HEK293 (cell line): ENCODE measurements at regions not wholly inside any gene's neighbourhood (a gene's known extent, or its start where the extent isn't known, plus 50 kb on each side); places are given as distances from the start of the nearest gene placed in this dataset.

ENCODE experiments used
- CTCF ChIA-PET: fragments of 350-600 bp; formaldehyde crosslinking; extraction: SDS; loops from one replicate; lab custom pipeline; 2021; ENCODE audit warnings: antibody characterized with exemption; lab: Yijun Ruan, JAX
- POLR2A ChIA-PET: fragments of 300-600 bp; formaldehyde crosslinking; extraction: SDS; loops from one replicate; lab custom pipeline; 2020; ENCODE audit warnings: antibody characterized with exemption, inconsistent platforms; lab: Yijun Ruan, JAX
- H3K27ac ChIP-seq: fragments of 200-500 bp; sonication (Bioruptor generic); 2 replicates; pipeline ENCODE4 v1.5.1; 2014; ENCODE audit warnings: low read depth, low read length, control low read depth, inconsistent platforms; ENCODE audit errors: extremely low read depth
- H3K36me3 ChIP-seq, 2 experiments: fragments of 200-500 bp in 1 of 2; sonication (Bioruptor generic) in 1 of 2; 1 replicate in 1 of 2; 2 replicates in 1 of 2; pipeline ENCODE4 v1.5.1; 2014 to 2017; ENCODE audit warnings: inconsistent platforms in 2 of 2, low read length in 2 of 2; ENCODE audit not compliant: control insufficient read depth in 2 of 2, insufficient read depth in 1 of 2
- H3K4me1 ChIP-seq: fragments of 200-500 bp; sonication (Bioruptor generic); 2 replicates; pipeline ENCODE4 v1.5.1; 2014; ENCODE audit warnings: mild to moderate bottlenecking, low read length, inconsistent platforms; ENCODE audit not compliant: control insufficient read depth, insufficient read depth
- H3K4me3 ChIP-seq: 2 replicates; pipeline ENCODE4 v1.5.1; 2011; ENCODE audit warnings: low read depth, mild to moderate bottlenecking, control low read depth, low read length, moderate library complexity
- H3K9me3 ChIP-seq: fragments of 200-500 bp; sonication (Bioruptor generic); 2 replicates; pipeline ENCODE4 v1.5.1; 2014; ENCODE audit warnings: low read depth, low read length, inconsistent platforms; ENCODE audit not compliant: control insufficient read depth, insufficient read depth
- HOXD13 ChIP-seq: sonication (generic); formaldehyde crosslinking; IDR thresholded peaks from 2 replicates; pipeline ENCODE4 v1.8.0; 2022; ENCODE audit warnings: missing genetic modification reagents, borderline replicate concordance
- KLF8 ChIP-seq: fragments of 450-650 bp; formaldehyde crosslinking; IDR thresholded peaks from 2 replicates; pipeline ENCODE4 v1.5.1; 2016; ENCODE audit warnings: missing biosample characterization, missing genetic modification characterization
- MZF1 ChIP-seq: fragments of 450-650 bp; formaldehyde crosslinking; IDR thresholded peaks from 2 replicates; pipeline ENCODE4 v1.5.1; 2017; ENCODE audit warnings: missing biosample characterization, missing genetic modification characterization, borderline replicate concordance
- YY2 ChIP-seq: fragments of 450-650 bp; formaldehyde crosslinking; IDR thresholded peaks from 2 replicates; pipeline ENCODE4 v1.5.1; 2016; ENCODE audit warnings: missing biosample characterization, missing genetic modification characterization
- ZNF133 ChIP-seq: fragments of 450-650 bp; formaldehyde crosslinking; IDR thresholded peaks from 2 replicates; pipeline ENCODE4 v1.5.1; 2016; ENCODE audit warnings: missing biosample characterization, missing genetic modification characterization
- ZNF274 ChIP-seq, 2 experiments: fragments of 200-500 bp in 1 of 2; fragments of 450-650 bp in 1 of 2; sonication (Bioruptor generic) in 1 of 2; formaldehyde crosslinking in 1 of 2; IDR thresholded peaks; 2 replicates each; pipeline versions ENCODE4 v1.5.1 to v1.6.1; 2014 to 2016; ENCODE audit warnings: borderline replicate concordance in 1 of 2, inconsistent platforms in 1 of 2, low read length in 1 of 2, missing biosample characterization in 1 of 2, missing genetic modification characterization in 1 of 2
- ZNF354C ChIP-seq: fragments of 450-650 bp; formaldehyde crosslinking; IDR thresholded peaks from 2 replicates; pipeline ENCODE4 v1.5.1; 2016; ENCODE audit warnings: missing biosample characterization, missing genetic modification characterization, low read depth, borderline replicate concordance
- ZNF521 ChIP-seq: fragments of 450-650 bp; formaldehyde crosslinking; IDR thresholded peaks from 2 replicates; pipeline ENCODE4 v1.5.1; 2017; ENCODE audit warnings: missing biosample characterization, mild to moderate bottlenecking, missing genetic modification characterization
- ZNF558 ChIP-seq: fragments of 450-650 bp; formaldehyde crosslinking; IDR thresholded peaks from 2 replicates; pipeline ENCODE4 v1.5.1; 2016; ENCODE audit warnings: missing biosample characterization, missing genetic modification characterization
- ZNF560 ChIP-seq: fragments of 450-650 bp; formaldehyde crosslinking; IDR thresholded peaks from 2 replicates; pipeline ENCODE4 v1.5.1; 2017; ENCODE audit warnings: missing biosample characterization, missing genetic modification characterization, borderline replicate concordance
- ZNF707 ChIP-seq: fragments of 450-650 bp; formaldehyde crosslinking; IDR thresholded peaks from 2 replicates; pipeline ENCODE4 v1.5.1; 2016; ENCODE audit warnings: missing biosample characterization, missing genetic modification characterization
- ZNF76 ChIP-seq: fragments of 450-650 bp; formaldehyde crosslinking; IDR thresholded peaks from 2 replicates; pipeline ENCODE4; 2016; ENCODE audit warnings: low read depth, missing biosample characterization, missing genetic modification characterization, borderline replicate concordance
- ZXDB ChIP-seq: fragments of 450-650 bp; formaldehyde crosslinking; IDR thresholded peaks from 2 replicates; pipeline ENCODE4 v1.5.1; 2016; ENCODE audit warnings: missing biosample characterization, missing genetic modification characterization
- TF ChIP-seq, protein P1 (sequence below): fragments of 450-650 bp; formaldehyde crosslinking; IDR thresholded peaks from 2 replicates; pipeline ENCODE4 v1.5.1; 2016; ENCODE audit warnings: missing biosample characterization, missing genetic modification characterization
- TF ChIP-seq, protein P2 (sequence below): fragments of 450-650 bp; formaldehyde crosslinking; IDR thresholded peaks from 2 replicates; pipeline ENCODE4 v1.5.1; 2016; ENCODE audit warnings: missing biosample characterization, missing genetic modification characterization
- TF ChIP-seq, protein P3 (sequence below): fragments of 450-650 bp; formaldehyde crosslinking; IDR thresholded peaks from 2 replicates; pipeline ENCODE4 v1.5.1; 2016; ENCODE audit warnings: missing biosample characterization, missing genetic modification characterization

DNA sequence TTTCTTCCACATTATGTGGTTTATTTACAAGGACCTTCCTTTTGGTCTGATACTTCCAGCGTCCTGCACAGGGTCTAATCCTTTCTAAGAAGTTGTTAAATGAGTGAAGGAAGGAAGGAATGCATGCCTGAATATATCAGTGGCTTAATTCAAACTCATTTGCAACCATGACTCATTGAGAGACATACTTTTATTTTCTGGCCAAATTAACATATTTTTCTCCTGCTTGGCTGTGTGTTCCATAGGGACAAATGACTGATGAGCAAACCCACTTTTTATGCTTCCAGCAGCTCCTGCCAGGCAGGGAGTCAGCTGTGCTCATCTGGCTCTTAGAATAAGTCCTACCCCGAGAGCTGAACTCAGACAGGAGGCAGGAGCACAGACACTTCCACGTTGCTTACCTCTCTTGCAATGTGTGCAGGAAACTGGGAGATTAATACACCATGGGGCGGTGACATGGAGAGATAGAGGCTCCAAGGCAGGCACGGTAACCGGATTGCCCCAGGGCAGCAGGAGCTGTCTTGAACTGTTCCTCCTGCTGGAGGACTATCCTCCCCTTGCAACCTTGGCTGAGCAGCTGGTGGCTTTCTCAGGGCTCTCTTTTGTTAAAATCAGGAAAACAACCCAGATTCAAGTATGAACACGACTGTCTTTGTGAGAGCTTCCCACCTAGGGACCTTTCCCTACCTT, 667.5 kb upstream of the HS6ST1 start:
- ChIA-PET CTCF (no interaction called here), POLR2A (no interaction called here)
- H3K4me1 ChIP-seq: no peaks in the 10 kb centered on the region
- H3K4me3 ChIP-seq: no peak overlapping the region
- no peak for TF ChIP-seq MZF1 (tag by site-specific recombination)
- no peaks in the 10 kb centered on the region for H3K9me3 ChIP-seq
- H3K36me3 ChIP-seq: no peaks in the 10 kb centered on the region
- no peak overlapping the region for H3K27ac ChIP-seq

DNA sequence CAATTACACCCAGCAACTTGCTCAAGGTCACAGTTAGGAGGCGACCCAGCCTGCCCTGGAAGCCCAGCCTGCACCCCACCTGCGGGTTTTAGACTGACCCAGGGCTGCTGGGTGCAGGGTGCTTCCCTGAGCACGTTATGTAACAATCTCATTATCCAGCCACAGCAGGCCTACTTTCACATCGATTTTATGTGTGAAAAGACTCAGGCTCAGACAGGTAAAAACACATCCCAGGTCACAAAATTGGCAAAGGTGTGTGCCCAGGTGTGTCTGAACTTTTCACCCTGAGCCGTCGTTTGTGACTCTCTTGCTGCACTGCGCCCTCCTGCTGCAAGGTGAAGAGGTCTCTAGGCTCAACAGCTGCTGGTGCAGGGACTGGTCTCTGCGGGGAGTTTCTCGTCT, 668.2 kb upstream of the HS6ST1 start:
- H3K36me3 ChIP-seq: no peaks in the 10 kb centered on the region
- TF ChIP-seq, protein P1, sequence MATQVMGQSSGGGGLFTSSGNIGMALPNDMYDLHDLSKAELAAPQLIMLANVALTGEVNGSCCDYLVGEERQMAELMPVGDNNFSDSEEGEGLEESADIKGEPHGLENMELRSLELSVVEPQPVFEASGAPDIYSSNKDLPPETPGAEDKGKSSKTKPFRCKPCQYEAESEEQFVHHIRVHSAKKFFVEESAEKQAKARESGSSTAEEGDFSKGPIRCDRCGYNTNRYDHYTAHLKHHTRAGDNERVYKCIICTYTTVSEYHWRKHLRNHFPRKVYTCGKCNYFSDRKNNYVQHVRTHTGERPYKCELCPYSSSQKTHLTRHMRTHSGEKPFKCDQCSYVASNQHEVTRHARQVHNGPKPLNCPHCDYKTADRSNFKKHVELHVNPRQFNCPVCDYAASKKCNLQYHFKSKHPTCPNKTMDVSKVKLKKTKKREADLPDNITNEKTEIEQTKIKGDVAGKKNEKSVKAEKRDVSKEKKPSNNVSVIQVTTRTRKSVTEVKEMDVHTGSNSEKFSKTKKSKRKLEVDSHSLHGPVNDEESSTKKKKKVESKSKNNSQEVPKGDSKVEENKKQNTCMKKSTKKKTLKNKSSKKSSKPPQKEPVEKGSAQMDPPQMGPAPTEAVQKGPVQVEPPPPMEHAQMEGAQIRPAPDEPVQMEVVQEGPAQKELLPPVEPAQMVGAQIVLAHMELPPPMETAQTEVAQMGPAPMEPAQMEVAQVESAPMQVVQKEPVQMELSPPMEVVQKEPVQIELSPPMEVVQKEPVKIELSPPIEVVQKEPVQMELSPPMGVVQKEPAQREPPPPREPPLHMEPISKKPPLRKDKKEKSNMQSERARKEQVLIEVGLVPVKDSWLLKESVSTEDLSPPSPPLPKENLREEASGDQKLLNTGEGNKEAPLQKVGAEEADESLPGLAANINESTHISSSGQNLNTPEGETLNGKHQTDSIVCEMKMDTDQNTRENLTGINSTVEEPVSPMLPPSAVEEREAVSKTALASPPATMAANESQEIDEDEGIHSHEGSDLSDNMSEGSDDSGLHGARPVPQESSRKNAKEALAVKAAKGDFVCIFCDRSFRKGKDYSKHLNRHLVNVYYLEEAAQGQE: no peak
- TF ChIP-seq, protein P2, sequence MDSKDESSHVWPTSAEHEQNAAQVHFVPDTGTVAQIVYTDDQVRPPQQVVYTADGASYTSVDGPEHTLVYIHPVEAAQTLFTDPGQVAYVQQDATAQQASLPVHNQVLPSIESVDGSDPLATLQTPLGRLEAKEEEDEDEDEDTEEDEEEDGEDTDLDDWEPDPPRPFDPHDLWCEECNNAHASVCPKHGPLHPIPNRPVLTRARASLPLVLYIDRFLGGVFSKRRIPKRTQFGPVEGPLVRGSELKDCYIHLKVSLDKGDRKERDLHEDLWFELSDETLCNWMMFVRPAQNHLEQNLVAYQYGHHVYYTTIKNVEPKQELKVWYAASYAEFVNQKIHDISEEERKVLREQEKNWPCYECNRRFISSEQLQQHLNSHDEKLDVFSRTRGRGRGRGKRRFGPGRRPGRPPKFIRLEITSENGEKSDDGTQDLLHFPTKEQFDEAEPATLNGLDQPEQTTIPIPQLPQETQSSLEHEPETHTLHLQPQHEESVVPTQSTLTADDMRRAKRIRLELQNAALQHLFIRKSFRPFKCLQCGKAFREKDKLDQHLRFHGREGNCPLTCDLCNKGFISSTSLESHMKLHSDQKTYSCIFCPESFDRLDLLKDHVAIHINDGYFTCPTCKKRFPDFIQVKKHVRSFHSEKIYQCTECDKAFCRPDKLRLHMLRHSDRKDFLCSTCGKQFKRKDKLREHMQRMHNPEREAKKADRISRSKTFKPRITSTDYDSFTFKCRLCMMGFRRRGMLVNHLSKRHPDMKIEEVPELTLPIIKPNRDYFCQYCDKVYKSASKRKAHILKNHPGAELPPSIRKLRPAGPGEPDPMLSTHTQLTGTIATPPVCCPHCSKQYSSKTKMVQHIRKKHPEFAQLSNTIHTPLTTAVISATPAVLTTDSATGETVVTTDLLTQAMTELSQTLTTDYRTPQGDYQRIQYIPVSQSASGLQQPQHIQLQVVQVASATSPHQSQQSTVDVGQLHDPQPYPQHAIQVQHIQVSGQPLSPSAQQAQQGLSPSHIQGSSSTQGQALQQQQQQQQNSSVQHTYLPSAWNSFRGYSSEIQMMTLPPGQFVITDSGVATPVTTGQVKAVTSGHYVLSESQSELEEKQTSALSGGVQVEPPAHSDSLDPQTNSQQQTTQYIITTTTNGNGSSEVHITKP (tag by site-specific recombination): no peak
- TF ChIP-seq, all 188 proteins: peak for 0
- H3K9me3 ChIP-seq: no peaks in the 10 kb centered on the region
- no peak overlapping the region for H3K27ac ChIP-seq
- no peaks in the 10 kb centered on the region for H3K4me1 ChIP-seq
- H3K4me3 ChIP-seq: no peak overlapping the region
- ChIA-PET CTCF (no interaction called here), POLR2A (no interaction called here)

DNA sequence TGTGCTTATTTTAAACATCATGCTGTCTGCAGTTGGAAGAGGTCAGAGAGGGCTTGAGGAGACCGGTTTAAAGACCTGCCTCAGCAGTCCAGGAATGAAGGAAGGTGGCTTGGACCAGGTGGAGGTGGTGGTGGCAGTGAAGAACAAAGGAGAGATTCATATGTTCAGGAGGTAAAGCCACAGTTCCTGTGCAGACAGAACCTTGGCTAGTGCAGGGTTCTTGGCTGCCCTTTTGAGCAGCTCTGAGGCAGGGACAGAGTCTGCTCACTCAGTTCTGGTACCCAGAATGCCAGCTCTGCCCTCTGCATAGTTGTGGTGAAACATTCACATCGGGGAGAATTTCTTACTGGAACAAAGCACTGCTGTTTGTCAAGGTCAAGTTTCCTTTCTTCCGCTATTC, 669.7 kb upstream of the HS6ST1 start:
- Histone ChIP-seq H3K27ac (no peak overlapping the region), H3K36me3 (no peaks in the 10 kb centered on the region), H3K4me3 (no peak overlapping the region), H3K4me1 (no peaks in the 10 kb centered on the region), H3K9me3 (no peaks in the 10 kb centered on the region)
- TF ChIP-seq ZNF558 (tag by site-specific recombination) (no peak), ZNF354C (tag by site-specific recombination) (no peak), ZNF76 (no peak), YY2 (tag by site-specific recombination) (no peak)
- ChIA-PET CTCF (no interaction called here), POLR2A (no interaction called here)

DNA sequence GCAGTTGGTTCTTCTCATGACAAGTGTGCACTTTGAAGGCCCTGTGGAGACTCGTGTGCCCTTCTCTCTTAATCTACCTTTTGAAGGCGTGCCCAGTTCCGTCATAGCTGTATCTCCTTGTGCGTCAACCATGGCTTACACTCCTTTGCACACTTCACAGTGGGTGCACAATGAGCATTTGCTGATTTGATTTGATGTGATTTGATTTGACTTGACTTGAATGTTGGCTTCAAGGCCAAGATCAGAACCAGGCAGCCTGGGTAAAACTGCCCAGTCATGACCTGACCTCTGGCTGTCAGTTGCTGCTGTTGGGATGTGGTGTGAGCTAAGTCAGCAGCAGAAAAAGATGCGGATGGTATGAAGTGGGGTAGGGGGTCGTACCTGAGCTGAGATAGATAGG, 670.3 kb upstream of the HS6ST1 start:
- CTCF ChIA-PET: no interaction called here
- POLR2A ChIA-PET: no interaction called here
- Histone ChIP-seq H3K36me3 (no peaks in the 10 kb centered on the region), H3K9me3 (no peaks in the 10 kb centered on the region), H3K27ac (no peak overlapping the region), H3K4me1 (no peaks in the 10 kb centered on the region), H3K4me3 (no peak overlapping the region)
- TF ChIP-seq ZNF521 (tag by site-specific recombination) (no peak), ZNF274 (IDR thresholded peaks at IDR 0.05; ENCODE audit: low read length) (no peak), ZNF274 (tag by site-specific recombination; IDR thresholded peaks at IDR 0.05; ENCODE audit: borderline replicate concordance) (no peak), ZNF560 (tag by site-specific recombination) (no peak), ZNF133 (no peak), MZF1 (tag by site-specific recombination) (no peak), KLF8 (tag by site-specific recombination) (no peak), ZXDB (tag by site-specific recombination) (no peak), ZNF707 (tag by site-specific recombination) (no peak), HOXD13 (CRISPR knock-in tag) (no peak), ZNF558 (tag by site-specific recombination) (no peak)
- TF ChIP-seq, protein P3, sequence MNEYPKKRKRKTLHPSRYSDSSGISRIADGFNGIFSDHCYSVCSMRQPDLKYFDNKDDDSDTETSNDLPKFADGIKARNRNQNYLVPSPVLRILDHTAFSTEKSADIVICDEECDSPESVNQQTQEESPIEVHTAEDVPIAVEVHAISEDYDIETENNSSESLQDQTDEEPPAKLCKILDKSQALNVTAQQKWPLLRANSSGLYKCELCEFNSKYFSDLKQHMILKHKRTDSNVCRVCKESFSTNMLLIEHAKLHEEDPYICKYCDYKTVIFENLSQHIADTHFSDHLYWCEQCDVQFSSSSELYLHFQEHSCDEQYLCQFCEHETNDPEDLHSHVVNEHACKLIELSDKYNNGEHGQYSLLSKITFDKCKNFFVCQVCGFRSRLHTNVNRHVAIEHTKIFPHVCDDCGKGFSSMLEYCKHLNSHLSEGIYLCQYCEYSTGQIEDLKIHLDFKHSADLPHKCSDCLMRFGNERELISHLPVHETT (tag by site-specific recombination): no peak
